ENCODE measurements at regions not wholly inside any gene's neighbourhood (a gene's known extent, or its start where the extent isn't known, plus 50 kb on each side); places are given as distances from the start of the nearest gene placed in this dataset.

DNA sequence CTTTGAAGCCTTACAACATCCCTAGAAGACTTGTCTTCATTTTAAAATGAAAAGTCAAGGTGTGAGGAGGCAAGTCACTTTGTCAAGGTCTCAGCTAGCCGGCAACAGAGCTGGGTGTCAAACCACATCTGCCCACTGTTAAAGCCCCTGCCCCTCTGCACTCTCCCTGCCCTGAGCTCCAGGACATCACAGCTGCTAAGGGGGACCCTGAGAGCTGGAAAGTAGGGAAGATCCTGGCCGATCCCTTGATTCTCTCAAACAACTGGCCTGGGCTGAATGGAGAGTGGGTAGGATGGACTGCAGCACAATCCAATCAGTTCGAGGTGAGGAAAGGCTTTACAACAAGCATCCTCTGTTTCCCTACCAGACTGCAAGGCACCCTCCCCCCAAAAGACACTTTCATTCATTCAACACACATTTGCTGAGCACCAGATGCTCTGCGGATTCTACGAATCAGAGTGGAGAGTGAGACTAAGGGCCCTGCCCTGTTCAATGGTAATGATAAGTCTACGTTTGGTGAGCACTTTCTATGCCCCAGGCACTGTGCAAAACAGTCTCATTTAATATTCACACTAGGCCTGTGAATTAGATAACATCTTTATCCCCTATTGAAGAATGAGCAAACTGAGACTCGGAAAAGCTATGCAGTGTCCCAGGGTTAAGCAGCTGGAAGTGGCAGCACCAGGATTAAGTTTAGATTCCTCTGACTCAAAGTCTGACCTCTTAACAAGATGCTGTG, 148.1 kb downstream of the HERPUD2 start:
- intact Hi-C loops (cut with micrococcal nuclease; ENCODE audit: unreplicated experiment), result loop anchor here (5.0 kb wide), 1 partner anchor 360 kb away; no protein-coding TSS in a partner anchor
- DNase-seq (ENCODE audit: low spot score), result no peak
- ChIA-PET POLR2A (ENCODE audit: low non-redundant PET) (no interaction called here), CTCF (no interaction called here)
- no peak overlapping the region for H3K27ac ChIP-seq (ENCODE audit: low read depth, low read length, poor library complexity, severe bottlenecking)
- no peaks in the 10 kb centered on the region for H3K27me3 ChIP-seq (replicated peaks; ENCODE audit: insufficient read depth, low read depth, low read length, poor library complexity)
- H3K4me3 ChIP-seq (ENCODE audit: low read depth, low read length, poor library complexity, severe bottlenecking), result no peak overlapping the region
- TF ChIP-seq, protein P1, sequence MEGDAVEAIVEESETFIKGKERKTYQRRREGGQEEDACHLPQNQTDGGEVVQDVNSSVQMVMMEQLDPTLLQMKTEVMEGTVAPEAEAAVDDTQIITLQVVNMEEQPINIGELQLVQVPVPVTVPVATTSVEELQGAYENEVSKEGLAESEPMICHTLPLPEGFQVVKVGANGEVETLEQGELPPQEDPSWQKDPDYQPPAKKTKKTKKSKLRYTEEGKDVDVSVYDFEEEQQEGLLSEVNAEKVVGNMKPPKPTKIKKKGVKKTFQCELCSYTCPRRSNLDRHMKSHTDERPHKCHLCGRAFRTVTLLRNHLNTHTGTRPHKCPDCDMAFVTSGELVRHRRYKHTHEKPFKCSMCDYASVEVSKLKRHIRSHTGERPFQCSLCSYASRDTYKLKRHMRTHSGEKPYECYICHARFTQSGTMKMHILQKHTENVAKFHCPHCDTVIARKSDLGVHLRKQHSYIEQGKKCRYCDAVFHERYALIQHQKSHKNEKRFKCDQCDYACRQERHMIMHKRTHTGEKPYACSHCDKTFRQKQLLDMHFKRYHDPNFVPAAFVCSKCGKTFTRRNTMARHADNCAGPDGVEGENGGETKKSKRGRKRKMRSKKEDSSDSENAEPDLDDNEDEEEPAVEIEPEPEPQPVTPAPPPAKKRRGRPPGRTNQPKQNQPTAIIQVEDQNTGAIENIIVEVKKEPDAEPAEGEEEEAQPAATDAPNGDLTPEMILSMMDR (conservative IDR thresholded peaks at IDR 0.05; ENCODE audit: low read depth, low read length), result no peak
- no peak for TF ChIP-seq EZH2 (IDR thresholded peaks at IDR 0.05; ENCODE audit: borderline replicate concordance, low read depth, low read length, poor library complexity, severe bottlenecking)
- BruUV-seq (replicated peaks), result no TSS peak
- H3K9me3 ChIP-seq (ENCODE audit: low read depth, low read length, poor library complexity, severe bottlenecking), result no peaks in the 10 kb centered on the region
- no peaks in the 10 kb centered on the region for H3K4me1 ChIP-seq (ENCODE audit: insufficient read depth, low read length, poor library complexity, severe bottlenecking)
- no peaks in the 10 kb centered on the region for H3K36me3 ChIP-seq (ENCODE audit: insufficient read depth, low read length, poor library complexity, severe bottlenecking)

DNA sequence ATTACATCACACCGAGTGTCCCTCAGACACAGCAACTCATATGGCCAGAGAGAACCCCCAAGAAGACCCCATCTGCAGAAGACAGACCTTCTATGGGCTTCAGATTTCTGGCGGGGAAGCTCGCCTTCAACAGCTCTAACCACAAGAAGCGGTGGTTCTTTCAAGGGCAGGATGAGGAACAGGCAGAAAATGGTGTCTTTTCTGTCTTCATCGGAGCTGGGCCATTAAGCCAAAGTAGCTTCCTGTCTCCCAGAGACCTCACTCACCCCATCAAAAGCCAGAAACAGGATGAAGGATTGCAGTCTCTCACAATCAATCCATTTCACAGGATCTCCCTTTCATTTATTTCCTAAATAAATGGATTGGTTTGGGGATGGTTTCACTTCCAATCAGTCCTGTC, 149.1 kb downstream of the HERPUD2 start:
- TF ChIP-seq EZH2 (IDR thresholded peaks at IDR 0.05; ENCODE audit: borderline replicate concordance, low read depth, low read length, poor library complexity, severe bottlenecking), result no peak
- TF ChIP-seq, protein P1 (conservative IDR thresholded peaks at IDR 0.05; ENCODE audit: low read depth, low read length), result no peak
- H3K27ac ChIP-seq (ENCODE audit: low read depth, low read length, poor library complexity, severe bottlenecking), result no peak overlapping the region
- no peaks in the 10 kb centered on the region for H3K4me1 ChIP-seq (ENCODE audit: insufficient read depth, low read length, poor library complexity, severe bottlenecking)
- POLR2A ChIA-PET (ENCODE audit: low non-redundant PET), result no interaction called here
- intact Hi-C loops (cut with micrococcal nuclease; ENCODE audit: unreplicated experiment), result loop anchor here (5.0 kb wide), 1 partner anchor 361 kb away; no protein-coding TSS in a partner anchor
- H3K36me3 ChIP-seq (ENCODE audit: insufficient read depth, low read length, poor library complexity, severe bottlenecking), result no peaks in the 10 kb centered on the region
- CTCF ChIA-PET, result no interaction called here
- no peaks in the 10 kb centered on the region for H3K27me3 ChIP-seq (replicated peaks; ENCODE audit: insufficient read depth, low read depth, low read length, poor library complexity)
- no TSS peak for BruUV-seq (replicated peaks)
- DNase-seq (ENCODE audit: low spot score), result no peak
- no peaks in the 10 kb centered on the region for H3K9me3 ChIP-seq (ENCODE audit: low read depth, low read length, poor library complexity, severe bottlenecking)
- H3K4me3 ChIP-seq (ENCODE audit: low read depth, low read length, poor library complexity, severe bottlenecking), result no peak overlapping the region

- Histone ChIP-seq H3K9me3 (ENCODE audit: low read depth, low read length, poor library complexity, severe bottlenecking) (no peaks in the 10 kb centered on the region), H3K4me1 (ENCODE audit: insufficient read depth, low read length, poor library complexity, severe bottlenecking) (no peaks in the 10 kb centered on the region), H3K27me3 (replicated peaks; ENCODE audit: insufficient read depth, low read depth, low read length, poor library complexity) (no peaks in the 10 kb centered on the region), H3K36me3 (ENCODE audit: insufficient read depth, low read length, poor library complexity, severe bottlenecking) (no peaks in the 10 kb centered on the region), H3K4me3 (ENCODE audit: low read depth, low read length, poor library complexity, severe bottlenecking) (no peak overlapping the region), H3K27ac (ENCODE audit: low read depth, low read length, poor library complexity, severe bottlenecking) (no peak overlapping the region)
- CTCF ChIA-PET, result no interaction called here
- intact Hi-C loops (cut with micrococcal nuclease; ENCODE audit: unreplicated experiment), result no loop called here
- TF ChIP-seq EZH2 (IDR thresholded peaks at IDR 0.05; ENCODE audit: borderline replicate concordance, low read depth, low read length, poor library complexity, severe bottlenecking), result no peak
- TF ChIP-seq, protein P1 (conservative IDR thresholded peaks at IDR 0.05; ENCODE audit: low read depth, low read length), result no peak
- POLR2A ChIA-PET (ENCODE audit: low non-redundant PET), result no interaction called here
- DNase-seq (ENCODE audit: low spot score), result no peak
- BruUV-seq (replicated peaks), result no TSS peak
Measured at GRCh38 chr7:35544028-35544742, 150.8 kb downstream of the HERPUD2 start.
